ENCODE measurements at regions not wholly inside any gene's neighbourhood (a gene's known extent, or its start where the extent isn't known, plus 50 kb on each side); places are given as distances from the start of the nearest gene placed in this dataset.

GRCh38 chr18:35868915-35869314, 103.6 kb upstream of the RMP24 start:
- Histone ChIP-seq H3K27ac (no peak overlapping the region), H3K9me3 (peaks cover 0 to 11% of the 10 kb centered on the region in 2 donors), H3K36me3 (no peaks in the 10 kb centered on the region), H3K27me3 (no peaks in the 10 kb centered on the region), H3K4me1 (no peaks in the 10 kb centered on the region), H3K4me3 (no peak overlapping the region)
- no peak for TF ChIP-seq CTCF (IDR thresholded peaks at IDR 0.05)
- DNase-seq (no peak), ATAC-seq (no peak)
- intact Hi-C loops (cut with DNase I), result no loop called here

- H3K4me1 ChIP-seq, result no peaks in the 10 kb centered on the region
- ATAC-seq (no peak), DNase-seq (no peak)
- H3K27ac ChIP-seq, result no peak overlapping the region
- intact Hi-C loops (cut with DNase I), result no loop called here
- no peak overlapping the region for H3K4me3 ChIP-seq
- no peak for TF ChIP-seq CTCF (IDR thresholded peaks at IDR 0.05)
- no peaks in the 10 kb centered on the region for H3K36me3 ChIP-seq
- H3K27me3 ChIP-seq, result no peaks in the 10 kb centered on the region
- peaks cover 0 to 11% of the 10 kb centered on the region in 2 donors for H3K9me3 ChIP-seq
These were observed 101.1 kb upstream of the RMP24 start for GRCh38 chr18:35871337-35871736.

- intact Hi-C loops (cut with DNase I), result no loop called here
- Histone ChIP-seq H3K4me1 (no peaks in the 10 kb centered on the region), H3K36me3 (no peaks in the 10 kb centered on the region), H3K4me3 (no peak overlapping the region), H3K27ac (no peak overlapping the region), H3K9me3 (peaks cover 0 to 11% of the 10 kb centered on the region in 2 donors), H3K27me3 (no peaks in the 10 kb centered on the region)
- no peak for TF ChIP-seq CTCF (IDR thresholded peaks at IDR 0.05)
- no peak for ATAC-seq
- DNase-seq, result no peak
These were observed 96.9 kb upstream of the RMP24 start for GRCh38 chr18:35875566-35875965.

- H3K4me1 ChIP-seq, result no peaks in the 10 kb centered on the region
- H3K4me3 ChIP-seq, result no peak overlapping the region
- DNase-seq, result no peak
- TF ChIP-seq CTCF (IDR thresholded peaks at IDR 0.05), result no peak
- H3K9me3 ChIP-seq, result peaks cover 0 to 11% of the 10 kb centered on the region in 2 donors
- H3K36me3 ChIP-seq, result no peaks in the 10 kb centered on the region
- ATAC-seq, result no peak
- H3K27ac ChIP-seq, result no peak overlapping the region
- H3K27me3 ChIP-seq, result no peaks in the 10 kb centered on the region
- intact Hi-C loops (cut with DNase I), result no loop called here
These were observed 96.2 kb upstream of the RMP24 start for GRCh38 chr18:35876243-35876642.

GRCh38 chr18:35880788-35881455, 91.6 kb upstream of the RMP24 start:
- Histone ChIP-seq H3K27me3 (no peaks in the 10 kb centered on the region), H3K4me1 (no peaks in the 10 kb centered on the region), H3K27ac (no peak overlapping the region), H3K4me3 (no peak overlapping the region), H3K36me3 (no peaks in the 10 kb centered on the region), H3K9me3 (no peaks in the 10 kb centered on the region)
- ATAC-seq, result no peak
- TF ChIP-seq CTCF (IDR thresholded peaks at IDR 0.05), result no peak
- intact Hi-C loops (cut with DNase I), result no loop called here
- no peak for DNase-seq
